ENCODE measurements at regions not wholly inside any gene's neighbourhood (a gene's known extent, or its start where the extent isn't known, plus 50 kb on each side); places are given as distances from the start of the nearest gene placed in this dataset.

DNA sequence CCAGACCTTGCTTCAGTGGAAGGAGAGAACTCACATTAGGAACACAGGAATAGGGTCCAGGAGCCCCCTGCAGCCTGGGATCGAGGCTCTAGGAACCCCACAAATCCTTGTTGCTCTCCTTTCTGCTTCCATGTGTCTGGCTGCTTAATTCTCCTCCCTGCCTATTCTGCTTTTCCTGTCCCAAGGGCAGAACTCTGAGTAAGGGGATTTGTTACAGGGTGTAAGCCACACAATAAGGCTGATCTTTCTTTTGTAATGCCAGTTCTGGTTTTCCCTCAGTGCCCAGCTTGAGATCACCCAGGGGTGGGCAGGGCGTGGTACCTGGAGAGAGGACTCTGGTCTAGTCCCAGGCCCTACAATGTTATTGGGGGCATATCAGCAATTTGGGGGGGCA, 119.6 kb upstream of the MGAT5 start:
- H3K4me3 ChIP-seq (ENCODE audit: low read depth, low read length) = no peak overlapping the region
- no peak for DNase-seq (ENCODE audit: low read depth)
- in situ Hi-C loops (cut with HindIII; ENCODE audit: low sequenced_read_pairs) = no loop called here
- TF ChIP-seq, protein P1, sequence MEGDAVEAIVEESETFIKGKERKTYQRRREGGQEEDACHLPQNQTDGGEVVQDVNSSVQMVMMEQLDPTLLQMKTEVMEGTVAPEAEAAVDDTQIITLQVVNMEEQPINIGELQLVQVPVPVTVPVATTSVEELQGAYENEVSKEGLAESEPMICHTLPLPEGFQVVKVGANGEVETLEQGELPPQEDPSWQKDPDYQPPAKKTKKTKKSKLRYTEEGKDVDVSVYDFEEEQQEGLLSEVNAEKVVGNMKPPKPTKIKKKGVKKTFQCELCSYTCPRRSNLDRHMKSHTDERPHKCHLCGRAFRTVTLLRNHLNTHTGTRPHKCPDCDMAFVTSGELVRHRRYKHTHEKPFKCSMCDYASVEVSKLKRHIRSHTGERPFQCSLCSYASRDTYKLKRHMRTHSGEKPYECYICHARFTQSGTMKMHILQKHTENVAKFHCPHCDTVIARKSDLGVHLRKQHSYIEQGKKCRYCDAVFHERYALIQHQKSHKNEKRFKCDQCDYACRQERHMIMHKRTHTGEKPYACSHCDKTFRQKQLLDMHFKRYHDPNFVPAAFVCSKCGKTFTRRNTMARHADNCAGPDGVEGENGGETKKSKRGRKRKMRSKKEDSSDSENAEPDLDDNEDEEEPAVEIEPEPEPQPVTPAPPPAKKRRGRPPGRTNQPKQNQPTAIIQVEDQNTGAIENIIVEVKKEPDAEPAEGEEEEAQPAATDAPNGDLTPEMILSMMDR (IDR thresholded peaks at IDR 0.05; ENCODE audit: low read depth, low read length, missing control alignments) = no peak

DNA sequence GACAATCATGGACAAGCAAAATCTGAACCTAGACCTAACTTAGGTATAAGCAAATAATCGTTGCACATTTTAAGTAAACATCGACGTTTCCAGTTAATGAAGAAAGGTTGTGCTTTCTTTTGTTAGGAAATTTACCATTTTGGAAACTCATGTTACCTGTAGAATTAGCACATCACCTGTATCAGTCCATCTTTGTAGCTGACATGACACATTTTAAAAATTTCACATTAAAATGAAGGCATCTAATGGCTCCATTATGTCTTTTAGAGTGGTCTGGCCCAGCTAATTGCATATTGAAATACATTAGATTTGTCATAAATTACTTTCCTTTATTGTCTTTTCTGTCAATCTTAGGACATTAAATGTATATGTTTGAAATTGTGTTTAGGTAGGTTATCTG, 119.0 kb upstream of the MGAT5 start:
- in situ Hi-C loops (cut with HindIII; ENCODE audit: low sequenced_read_pairs) = no loop called here
- no peak for DNase-seq (ENCODE audit: low read depth)
- no peak overlapping the region for H3K4me3 ChIP-seq (ENCODE audit: low read depth, low read length)
- TF ChIP-seq, protein P1 (IDR thresholded peaks at IDR 0.05; ENCODE audit: low read depth, low read length, missing control alignments) = no peak

DNA sequence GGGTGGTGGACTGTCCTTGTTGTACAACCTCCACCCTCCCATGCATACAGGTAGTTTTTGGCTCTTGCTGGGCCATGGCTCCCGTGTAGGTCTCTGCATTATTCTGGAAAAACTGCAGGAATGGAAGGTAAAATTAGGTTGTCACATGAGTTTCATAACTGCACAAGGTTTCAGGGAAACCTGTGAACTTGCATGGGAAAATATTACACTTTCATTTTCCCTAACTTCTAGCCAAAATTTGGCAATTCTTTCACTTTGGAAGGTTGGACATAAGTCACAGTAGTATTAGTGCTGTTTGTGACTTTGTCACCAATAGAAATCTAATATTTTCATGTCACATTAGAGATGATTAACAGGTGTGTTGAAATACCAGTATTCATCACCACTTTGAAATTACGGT, 118.1 kb upstream of the MGAT5 start:
- in situ Hi-C loops (cut with HindIII; ENCODE audit: low sequenced_read_pairs) = no loop called here
- TF ChIP-seq, protein P1 (IDR thresholded peaks at IDR 0.05; ENCODE audit: low read depth, low read length, missing control alignments) = no peak
- no peak overlapping the region for H3K4me3 ChIP-seq (ENCODE audit: low read depth, low read length)
- no peak for DNase-seq (ENCODE audit: low read depth)

DNA sequence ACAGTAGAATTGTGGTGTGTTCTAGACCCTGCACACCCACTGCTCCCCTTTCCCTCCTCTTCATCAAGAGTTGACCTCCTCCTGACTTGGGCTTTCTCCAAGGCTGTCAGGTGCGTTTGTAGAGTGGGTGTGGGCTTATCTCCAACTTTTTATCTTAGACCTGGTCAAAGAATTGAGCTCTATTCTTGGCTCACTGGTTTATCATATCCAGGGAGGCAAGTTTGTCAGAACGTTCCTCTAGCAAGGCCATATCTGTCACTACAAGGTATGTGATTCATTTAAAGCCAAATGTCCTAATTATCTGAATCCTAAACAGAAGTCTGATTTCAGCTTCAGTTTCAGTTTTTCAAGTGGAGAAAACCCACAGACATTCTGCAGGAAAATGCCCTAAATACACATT, 117.1 kb upstream of the MGAT5 start:
- TF ChIP-seq, protein P1 (IDR thresholded peaks at IDR 0.05; ENCODE audit: low read depth, low read length, missing control alignments) = no peak
- in situ Hi-C loops (cut with HindIII; ENCODE audit: low sequenced_read_pairs) = no loop called here
- no peak for DNase-seq (ENCODE audit: low read depth)
- no peak overlapping the region for H3K4me3 ChIP-seq (ENCODE audit: low read depth, low read length)

DNA sequence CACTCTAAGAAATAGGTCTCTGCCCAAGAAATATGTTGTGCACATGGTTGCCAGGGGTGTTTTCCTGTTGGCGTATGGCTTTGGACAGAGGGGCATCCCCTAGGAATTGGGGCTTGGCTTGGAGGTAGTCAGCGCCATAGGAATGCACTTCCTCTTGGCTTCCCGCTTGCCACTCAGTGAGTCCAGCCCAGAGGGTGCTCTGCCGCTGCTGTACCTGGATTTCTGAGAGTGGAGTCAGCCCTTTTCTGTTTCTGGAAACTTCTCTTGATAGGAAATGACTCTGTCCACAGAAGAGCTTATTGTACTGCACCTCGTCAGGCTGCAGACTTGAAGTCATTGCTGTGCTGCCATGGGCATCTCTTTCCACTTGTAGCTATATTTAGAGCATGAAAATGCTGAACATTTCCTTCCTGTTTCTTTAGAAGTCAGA, 116.7 kb upstream of the MGAT5 start:
- in situ Hi-C loops (cut with HindIII; ENCODE audit: low sequenced_read_pairs) = no loop called here
- TF ChIP-seq, protein P1 (IDR thresholded peaks at IDR 0.05; ENCODE audit: low read depth, low read length, missing control alignments) = no peak
- H3K4me3 ChIP-seq (ENCODE audit: low read depth, low read length) = no peak overlapping the region
- DNase-seq (ENCODE audit: low read depth) = no peak

DNA sequence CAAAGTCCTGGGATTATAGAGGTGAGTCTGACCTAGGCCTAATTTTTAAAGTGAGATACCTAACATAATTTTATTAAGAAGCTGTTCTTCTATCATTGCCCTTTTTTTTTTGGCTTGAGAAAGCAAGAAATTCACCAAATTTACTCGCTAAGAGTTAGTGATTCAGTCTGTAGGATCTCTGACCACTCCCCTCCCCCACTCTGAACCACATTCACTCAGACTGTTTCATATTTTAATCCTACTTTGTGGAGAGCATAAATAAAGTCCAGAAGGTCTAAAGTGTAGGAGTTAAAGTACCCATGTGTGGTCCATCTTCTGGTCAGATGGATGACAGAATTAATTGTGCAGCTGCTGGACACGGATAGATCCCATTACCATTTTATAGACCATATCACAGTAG, 115.8 kb upstream of the MGAT5 start:
- TF ChIP-seq, protein P1 (IDR thresholded peaks at IDR 0.05; ENCODE audit: low read depth, low read length, missing control alignments) = no peak
- in situ Hi-C loops (cut with HindIII; ENCODE audit: low sequenced_read_pairs) = no loop called here
- no peak for DNase-seq (ENCODE audit: low read depth)
- H3K4me3 ChIP-seq (ENCODE audit: low read depth, low read length) = no peak overlapping the region

DNA sequence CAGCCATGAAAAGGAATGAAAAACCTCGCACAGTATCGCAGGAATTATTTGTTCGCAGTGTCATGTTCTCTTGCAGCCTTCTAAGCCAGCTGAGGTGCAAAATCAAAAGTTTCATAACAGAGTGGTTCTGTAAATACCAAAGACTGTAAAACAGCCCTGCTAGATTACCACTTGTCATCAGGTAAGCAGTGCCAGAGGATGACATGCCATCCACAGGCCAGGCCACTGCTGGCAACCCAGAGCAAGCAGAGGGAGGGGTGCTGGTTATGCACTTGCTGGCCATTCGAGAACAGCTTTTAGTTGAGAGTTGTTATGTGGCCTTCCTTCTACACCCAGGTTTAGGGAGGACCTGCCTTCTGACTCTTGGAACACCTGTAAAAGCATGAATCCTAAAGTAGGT, 114.3 kb upstream of the MGAT5 start:
- no peak overlapping the region for H3K4me3 ChIP-seq (ENCODE audit: low read depth, low read length)
- TF ChIP-seq, protein P1 (IDR thresholded peaks at IDR 0.05; ENCODE audit: low read depth, low read length, missing control alignments) = no peak
- in situ Hi-C loops (cut with HindIII; ENCODE audit: low sequenced_read_pairs) = no loop called here
- DNase-seq (ENCODE audit: low read depth) = no peak

All from astrocyte of the cerebellum (primary cell).